ENCODE measurements at regions not wholly inside any gene's neighbourhood (a gene's known extent, or its start where the extent isn't known, plus 50 kb on each side); places are given as distances from the start of the nearest gene placed in this dataset.

- peaks cover 0 to 4% (median 3%) of the 10 kb centered on the region in 5 donors for H3K27me3 ChIP-seq (ENCODE audit: control insufficient read depth in 5 of 5, insufficient read depth in 4 of 5, low read length in 5 of 5)
- peaks cover 5 to 29% (median 17%) of the 10 kb centered on the region in 5 donors for H3K4me1 ChIP-seq (ENCODE audit: control insufficient read depth in 5 of 5, insufficient read depth in 5 of 5, low read length in 5 of 5)
- no peak overlapping the region for H3K9ac ChIP-seq (ENCODE audit: low read length in 5 of 5)
- peak overlapping the region; percentile 71 for H3K27ac ChIP-seq (ENCODE audit: low read depth, low read length)
- no peaks in the 10 kb centered on the region for H3K36me3 ChIP-seq (ENCODE audit: control insufficient read depth in 5 of 5, insufficient read depth in 5 of 5, low read length in 5 of 5)
- H3K9me3 ChIP-seq (ENCODE audit: control insufficient read depth in 5 of 5, low read length in 5 of 5), result no peaks in the 10 kb centered on the region
- no peak overlapping the region for H3K4me3 ChIP-seq (ENCODE audit: low read depth in 1 of 5, low read length in 5 of 5)
Observed at GRCh38 chr14:51394384-51394783, 154.3 kb downstream of the TMX1 start.

- Histone ChIP-seq H3K9me3 (ENCODE audit: control insufficient read depth in 5 of 5, low read length in 5 of 5) (no peaks in the 10 kb centered on the region), H3K27ac (ENCODE audit: low read depth, low read length) (peak overlapping the region; percentile 71), H3K9ac (ENCODE audit: low read length in 5 of 5) (peak overlapping the region in 1 of 5 donors; percentile 16), H3K4me3 (ENCODE audit: low read depth in 1 of 5, low read length in 5 of 5) (no peak overlapping the region), H3K4me1 (ENCODE audit: control insufficient read depth in 5 of 5, insufficient read depth in 5 of 5, low read length in 5 of 5) (peaks cover 5 to 29% (median 17%) of the 10 kb centered on the region in 5 donors), H3K36me3 (ENCODE audit: control insufficient read depth in 5 of 5, insufficient read depth in 5 of 5, low read length in 5 of 5) (no peaks in the 10 kb centered on the region), H3K27me3 (ENCODE audit: control insufficient read depth in 5 of 5, insufficient read depth in 4 of 5, low read length in 5 of 5) (peaks cover 0 to 4% (median 3%) of the 10 kb centered on the region in 5 donors)
Observed at GRCh38 chr14:51394804-51395203, 154.8 kb downstream of the TMX1 start.

DNA sequence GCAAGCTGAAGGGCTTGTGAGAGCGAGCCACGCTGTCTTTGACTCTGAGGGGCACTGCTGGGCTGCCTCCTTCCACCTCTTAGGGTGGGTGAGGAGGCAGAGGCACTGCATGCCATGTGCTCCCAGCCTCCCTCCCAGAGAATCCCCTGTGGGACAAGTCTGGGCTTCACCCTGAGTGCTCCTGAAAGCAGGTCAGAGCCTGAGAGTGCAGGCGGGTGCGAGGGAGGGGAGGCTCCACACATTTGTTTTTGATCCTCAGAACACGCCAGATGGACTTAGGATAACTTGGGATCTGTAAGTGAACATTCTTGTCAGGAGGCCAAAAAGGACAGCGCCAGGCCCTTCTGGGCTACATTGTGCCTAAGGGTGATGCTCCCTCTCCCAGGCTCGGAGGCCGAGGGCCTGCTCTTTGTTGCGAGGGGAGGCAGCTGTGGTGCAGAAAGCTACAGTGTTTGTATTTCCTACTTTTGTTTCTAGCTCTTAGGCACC lies 155.4 kb downstream of the TMX1 start:
- Histone ChIP-seq H3K27ac (ENCODE audit: low read depth, low read length) (peak overlapping the region; percentile 71), H3K27me3 (ENCODE audit: control insufficient read depth in 5 of 5, insufficient read depth in 4 of 5, low read length in 5 of 5) (peaks cover 0 to 4% (median 3%) of the 10 kb centered on the region in 5 donors), H3K9me3 (ENCODE audit: control insufficient read depth in 5 of 5, low read length in 5 of 5) (no peaks in the 10 kb centered on the region), H3K4me1 (ENCODE audit: control insufficient read depth in 5 of 5, insufficient read depth in 5 of 5, low read length in 5 of 5) (peaks cover 5 to 29% (median 17%) of the 10 kb centered on the region in 5 donors), H3K36me3 (ENCODE audit: control insufficient read depth in 5 of 5, insufficient read depth in 5 of 5, low read length in 5 of 5) (no peaks in the 10 kb centered on the region), H3K4me3 (ENCODE audit: low read depth in 1 of 5, low read length in 5 of 5) (peak overlapping the region in 1 of 5 donors; percentile 19), H3K9ac (ENCODE audit: low read length in 5 of 5) (peak overlapping the region in 2 of 5 donors; percentile 16 to 20)

- peaks cover 5 to 29% (median 17%) of the 10 kb centered on the region in 5 donors for H3K4me1 ChIP-seq (ENCODE audit: control insufficient read depth in 5 of 5, insufficient read depth in 5 of 5, low read length in 5 of 5)
- no peak overlapping the region for H3K4me3 ChIP-seq (ENCODE audit: low read depth in 1 of 5, low read length in 5 of 5)
- peaks cover 0 to 4% (median 3%) of the 10 kb centered on the region in 5 donors for H3K27me3 ChIP-seq (ENCODE audit: control insufficient read depth in 5 of 5, insufficient read depth in 4 of 5, low read length in 5 of 5)
- no peak overlapping the region for H3K9ac ChIP-seq (ENCODE audit: low read length in 5 of 5)
- peak overlapping the region; percentile 71 for H3K27ac ChIP-seq (ENCODE audit: low read depth, low read length)
- no peaks in the 10 kb centered on the region for H3K9me3 ChIP-seq (ENCODE audit: control insufficient read depth in 5 of 5, low read length in 5 of 5)
- no peaks in the 10 kb centered on the region for H3K36me3 ChIP-seq (ENCODE audit: control insufficient read depth in 5 of 5, insufficient read depth in 5 of 5, low read length in 5 of 5)
Observed at GRCh38 chr14:51396222-51396815, 156.3 kb downstream of the TMX1 start.

DNA sequence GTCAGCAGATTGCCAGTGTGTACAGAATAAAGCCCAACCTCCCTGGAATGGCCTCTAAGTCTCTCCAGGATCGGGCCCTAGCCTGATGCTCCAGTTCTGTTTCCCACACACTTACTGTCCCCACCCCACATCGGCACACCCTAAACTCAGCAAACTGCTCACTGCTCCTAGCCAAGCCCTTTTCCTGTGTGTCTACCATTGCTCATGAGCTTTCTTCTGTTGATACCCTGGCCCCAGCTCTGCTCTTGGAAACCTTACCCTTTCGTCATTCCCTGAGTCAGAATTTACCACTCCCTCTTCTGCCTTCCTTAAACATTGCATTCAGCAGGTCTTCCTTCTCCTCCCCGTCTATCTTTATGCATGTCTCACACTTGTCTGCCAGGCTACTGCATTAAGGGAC lies 158.9 kb downstream of the TMX1 start:
- Histone ChIP-seq H3K27ac (ENCODE audit: low read depth, low read length) (no peak overlapping the region), H3K27me3 (ENCODE audit: control insufficient read depth in 5 of 5, insufficient read depth in 4 of 5, low read length in 5 of 5) (peaks cover 0 to 4% (median 3%) of the 10 kb centered on the region in 5 donors), H3K9ac (ENCODE audit: low read length in 5 of 5) (no peak overlapping the region), H3K4me3 (ENCODE audit: low read depth in 1 of 5, low read length in 5 of 5) (no peak overlapping the region), H3K9me3 (ENCODE audit: control insufficient read depth in 5 of 5, low read length in 5 of 5) (no peaks in the 10 kb centered on the region), H3K4me1 (ENCODE audit: control insufficient read depth in 5 of 5, insufficient read depth in 5 of 5, low read length in 5 of 5) (peaks cover 5 to 29% (median 17%) of the 10 kb centered on the region in 5 donors), H3K36me3 (ENCODE audit: control insufficient read depth in 5 of 5, insufficient read depth in 5 of 5, low read length in 5 of 5) (no peaks in the 10 kb centered on the region)

DNA sequence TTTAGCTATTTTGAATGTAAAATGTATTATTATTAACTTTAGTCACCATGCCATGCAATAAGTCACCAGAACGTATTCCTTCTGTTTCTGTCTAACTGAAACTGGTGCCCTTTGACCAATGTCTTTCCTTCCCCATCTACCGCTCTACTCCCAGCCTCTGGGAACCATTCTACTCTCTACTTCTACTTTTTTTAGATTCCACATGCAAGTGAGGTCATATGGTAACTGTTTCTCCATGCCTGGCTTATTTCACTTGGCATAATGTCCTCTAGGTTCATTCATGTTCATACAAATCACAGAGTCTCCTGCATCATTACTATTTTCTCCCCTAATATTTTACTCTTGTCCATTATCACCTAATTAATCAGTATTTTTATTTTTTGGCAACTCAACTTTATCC lies 160.1 kb downstream of the TMX1 start:
- Histone ChIP-seq H3K27ac (ENCODE audit: low read depth, low read length) (no peak overlapping the region), H3K27me3 (ENCODE audit: control insufficient read depth in 5 of 5, insufficient read depth in 4 of 5, low read length in 5 of 5) (peaks cover 0 to 4% (median 0%) of the 10 kb centered on the region in 5 donors), H3K9me3 (ENCODE audit: control insufficient read depth in 5 of 5, low read length in 5 of 5) (no peaks in the 10 kb centered on the region), H3K36me3 (ENCODE audit: control insufficient read depth in 5 of 5, insufficient read depth in 5 of 5, low read length in 5 of 5) (no peaks in the 10 kb centered on the region), H3K4me3 (ENCODE audit: low read depth in 1 of 5, low read length in 5 of 5) (no peak overlapping the region), H3K4me1 (ENCODE audit: control insufficient read depth in 5 of 5, insufficient read depth in 5 of 5, low read length in 5 of 5) (peaks cover 4 to 19% (median 12%) of the 10 kb centered on the region in 5 donors), H3K9ac (ENCODE audit: low read length in 5 of 5) (no peak overlapping the region)

- Histone ChIP-seq H3K9me3 (ENCODE audit: control insufficient read depth in 5 of 5, low read length in 5 of 5) (no peaks in the 10 kb centered on the region), H3K9ac (ENCODE audit: low read length in 5 of 5) (no peak overlapping the region), H3K4me3 (ENCODE audit: low read depth in 1 of 5, low read length in 5 of 5) (no peak overlapping the region), H3K27me3 (ENCODE audit: control insufficient read depth in 5 of 5, insufficient read depth in 4 of 5, low read length in 5 of 5) (peaks cover 0 to 4% (median 0%) of the 10 kb centered on the region in 5 donors), H3K27ac (ENCODE audit: low read depth, low read length) (no peak overlapping the region), H3K4me1 (ENCODE audit: control insufficient read depth in 5 of 5, insufficient read depth in 5 of 5, low read length in 5 of 5) (peaks cover 0 to 10% (median 6%) of the 10 kb centered on the region in 5 donors), H3K36me3 (ENCODE audit: control insufficient read depth in 5 of 5, insufficient read depth in 5 of 5, low read length in 5 of 5) (no peaks in the 10 kb centered on the region)
Observed at GRCh38 chr14:51401272-51401671, 161.2 kb downstream of the TMX1 start.

DNA sequence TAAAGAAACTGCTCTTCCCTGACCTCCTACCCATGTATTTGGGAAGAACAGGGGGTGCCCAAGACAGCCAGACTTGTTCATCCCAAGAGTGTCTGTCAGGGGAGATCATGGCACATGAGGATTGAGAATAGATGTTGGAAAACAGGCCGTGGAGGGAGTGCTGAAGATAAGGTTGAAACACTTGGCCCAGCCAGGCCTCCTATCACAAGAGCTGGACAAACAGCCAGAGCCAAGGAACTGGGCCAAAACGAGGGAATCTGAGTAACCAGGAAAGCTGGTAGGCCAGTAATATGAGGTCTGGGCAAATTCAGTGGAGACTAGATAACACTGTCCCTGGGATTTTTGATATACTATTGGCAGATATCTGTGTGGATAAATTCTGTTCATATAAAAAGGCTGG lies 161.7 kb downstream of the TMX1 start:
- H3K4me3 ChIP-seq (ENCODE audit: low read depth in 1 of 5, low read length in 5 of 5), result no peak overlapping the region
- H3K27ac ChIP-seq (ENCODE audit: low read depth, low read length), result peak overlapping the region; percentile 1
- no peak overlapping the region for H3K9ac ChIP-seq (ENCODE audit: low read length in 5 of 5)
- no peaks in the 10 kb centered on the region for H3K9me3 ChIP-seq (ENCODE audit: control insufficient read depth in 5 of 5, low read length in 5 of 5)
- peaks cover 0 to 4% (median 0%) of the 10 kb centered on the region in 5 donors for H3K27me3 ChIP-seq (ENCODE audit: control insufficient read depth in 5 of 5, insufficient read depth in 4 of 5, low read length in 5 of 5)
- H3K36me3 ChIP-seq (ENCODE audit: control insufficient read depth in 5 of 5, insufficient read depth in 5 of 5, low read length in 5 of 5), result no peaks in the 10 kb centered on the region
- H3K4me1 ChIP-seq (ENCODE audit: control insufficient read depth in 5 of 5, insufficient read depth in 5 of 5, low read length in 5 of 5), result peaks cover 0 to 6% (median 2%) of the 10 kb centered on the region in 5 donors

DNA sequence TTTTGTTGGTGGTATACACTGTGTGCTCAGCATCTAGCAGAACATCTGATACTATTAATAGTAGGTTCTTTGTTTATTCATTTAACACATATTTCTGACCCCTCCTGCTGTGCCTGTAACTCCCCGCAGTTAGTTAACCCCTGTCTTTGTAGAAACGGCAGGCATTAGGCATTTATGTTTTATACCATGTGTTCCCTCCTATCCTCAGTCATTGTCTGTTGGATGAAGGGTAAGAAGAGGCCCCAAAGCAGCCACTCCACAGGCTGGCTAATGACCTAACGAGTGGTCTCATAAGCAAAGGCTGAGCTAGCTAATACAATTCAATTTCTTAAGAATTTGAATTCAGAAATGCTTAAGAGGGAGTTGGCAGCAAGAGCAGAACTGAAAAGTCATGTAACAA lies 170.8 kb downstream of the TMX1 start:
- Histone ChIP-seq H3K9me3 (ENCODE audit: control insufficient read depth in 5 of 5, low read length in 5 of 5) (no peaks in the 10 kb centered on the region), H3K27ac (ENCODE audit: low read depth, low read length) (no peak overlapping the region), H3K27me3 (ENCODE audit: control insufficient read depth in 5 of 5, insufficient read depth in 4 of 5, low read length in 5 of 5) (no peaks in the 10 kb centered on the region), H3K4me3 (ENCODE audit: low read depth in 1 of 5, low read length in 5 of 5) (no peak overlapping the region), H3K4me1 (ENCODE audit: control insufficient read depth in 5 of 5, insufficient read depth in 5 of 5, low read length in 5 of 5) (no peaks in the 10 kb centered on the region), H3K9ac (ENCODE audit: low read length in 5 of 5) (no peak overlapping the region), H3K36me3 (ENCODE audit: control insufficient read depth in 5 of 5, insufficient read depth in 5 of 5, low read length in 5 of 5) (no peaks in the 10 kb centered on the region)

GRCh38 chr14:51419685-51420084 lies 179.6 kb downstream of the TMX1 start:
- peaks cover 0 to 6% (median 3%) of the 10 kb centered on the region in 5 donors for H3K4me1 ChIP-seq (ENCODE audit: control insufficient read depth in 5 of 5, insufficient read depth in 5 of 5, low read length in 5 of 5)
- peaks cover 0 to 11% (median 6%) of the 10 kb centered on the region in 5 donors for H3K9me3 ChIP-seq (ENCODE audit: control insufficient read depth in 5 of 5, low read length in 5 of 5)
- H3K36me3 ChIP-seq (ENCODE audit: control insufficient read depth in 5 of 5, insufficient read depth in 5 of 5, low read length in 5 of 5), result no peaks in the 10 kb centered on the region
- H3K4me3 ChIP-seq (ENCODE audit: low read depth in 1 of 5, low read length in 5 of 5), result no peak overlapping the region
- no peak overlapping the region for H3K27ac ChIP-seq (ENCODE audit: low read depth, low read length)
- H3K9ac ChIP-seq (ENCODE audit: low read length in 5 of 5), result no peak overlapping the region
- H3K27me3 ChIP-seq (ENCODE audit: control insufficient read depth in 5 of 5, insufficient read depth in 4 of 5, low read length in 5 of 5), result no peaks in the 10 kb centered on the region

All from subcutaneous abdominal adipose tissue (tissue), 5 donors.